ENCODE measurements at regions not wholly inside any gene's neighbourhood (a gene's known extent, or its start where the extent isn't known, plus 50 kb on each side); places are given as distances from the start of the nearest gene placed in this dataset.

DNA sequence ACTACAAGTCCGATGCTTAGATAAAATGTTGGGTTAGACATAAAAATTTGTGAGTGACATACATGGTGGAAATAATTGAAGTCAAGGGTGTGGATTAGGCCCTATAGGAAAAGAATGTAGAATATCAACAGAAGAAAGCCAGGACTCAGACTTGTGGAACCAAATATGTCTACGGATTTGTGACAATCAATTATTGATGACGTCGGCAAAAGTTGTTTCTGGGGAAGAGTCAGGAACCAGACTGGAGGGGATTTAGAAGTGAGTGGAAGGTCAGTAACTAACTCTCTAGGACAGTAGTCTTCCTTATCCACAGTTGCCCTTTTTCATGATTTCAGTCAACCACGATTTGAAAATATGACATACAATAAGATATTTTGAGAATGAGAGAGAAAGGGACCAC lies 130.9 kb upstream of the TANK start:
- POLR2A ChIA-PET = no interaction called here
- Histone ChIP-seq H3K9ac (no peak overlapping the region), H3F3A (replicated peaks; ENCODE audit: insufficient read depth) (peaks cover 15% of the 10 kb centered on the region), H3K4me2 (no peak overlapping the region), H3K27ac (ENCODE audit: low read depth in 2 of 2, low read length in 1 of 2) (no peak overlapping the region), H3K4me1 (ENCODE audit: control insufficient read depth in 1 of 2, insufficient read depth in 2 of 2, low read depth in 1 of 2, low read length in 1 of 2) (peaks cover 0 to 10% of the 10 kb centered on the region in 2 experiments; a peak in 2 of 4 replicates), H4K20me1 (ENCODE audit: insufficient read depth) (no peaks in the 10 kb centered on the region), H3K79me2 (ENCODE audit: insufficient read depth) (no peaks in the 10 kb centered on the region), H3K36me3 (replicated peaks in 1 of 2; ENCODE audit: control insufficient read depth in 1 of 2, insufficient read depth in 2 of 2, low read length in 1 of 2) (no peaks in the 10 kb centered on the region), H3K27me3 (ENCODE audit: insufficient read depth) (no peaks in the 10 kb centered on the region), H3K9me2 (no peaks in the 10 kb centered on the region), H2AFZ (ENCODE audit: low read depth) (no peak overlapping the region), H3K4me3 (ENCODE audit: low read depth in 2 of 2, low read length in 1 of 2) (no peak overlapping the region), H3K9me3 (no peaks in the 10 kb centered on the region)
- CTCF ChIA-PET = no interaction called here
- DNase-seq = no peak
- 73% methylated on average over 5 of the region's 5 CpGs for WGBS (ENCODE audit: low lambda C conversion rate)
- TF ChIP-seq, protein P1, sequence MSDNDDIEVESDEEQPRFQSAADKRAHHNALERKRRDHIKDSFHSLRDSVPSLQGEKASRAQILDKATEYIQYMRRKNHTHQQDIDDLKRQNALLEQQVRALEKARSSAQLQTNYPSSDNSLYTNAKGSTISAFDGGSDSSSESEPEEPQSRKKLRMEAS (IDR thresholded peaks at IDR 0.05; ENCODE audit: low read depth) = no peak
- TF ChIP-seq, protein P2, sequence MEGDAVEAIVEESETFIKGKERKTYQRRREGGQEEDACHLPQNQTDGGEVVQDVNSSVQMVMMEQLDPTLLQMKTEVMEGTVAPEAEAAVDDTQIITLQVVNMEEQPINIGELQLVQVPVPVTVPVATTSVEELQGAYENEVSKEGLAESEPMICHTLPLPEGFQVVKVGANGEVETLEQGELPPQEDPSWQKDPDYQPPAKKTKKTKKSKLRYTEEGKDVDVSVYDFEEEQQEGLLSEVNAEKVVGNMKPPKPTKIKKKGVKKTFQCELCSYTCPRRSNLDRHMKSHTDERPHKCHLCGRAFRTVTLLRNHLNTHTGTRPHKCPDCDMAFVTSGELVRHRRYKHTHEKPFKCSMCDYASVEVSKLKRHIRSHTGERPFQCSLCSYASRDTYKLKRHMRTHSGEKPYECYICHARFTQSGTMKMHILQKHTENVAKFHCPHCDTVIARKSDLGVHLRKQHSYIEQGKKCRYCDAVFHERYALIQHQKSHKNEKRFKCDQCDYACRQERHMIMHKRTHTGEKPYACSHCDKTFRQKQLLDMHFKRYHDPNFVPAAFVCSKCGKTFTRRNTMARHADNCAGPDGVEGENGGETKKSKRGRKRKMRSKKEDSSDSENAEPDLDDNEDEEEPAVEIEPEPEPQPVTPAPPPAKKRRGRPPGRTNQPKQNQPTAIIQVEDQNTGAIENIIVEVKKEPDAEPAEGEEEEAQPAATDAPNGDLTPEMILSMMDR (IDR thresholded peaks at IDR 0.05) = no peak

DNA sequence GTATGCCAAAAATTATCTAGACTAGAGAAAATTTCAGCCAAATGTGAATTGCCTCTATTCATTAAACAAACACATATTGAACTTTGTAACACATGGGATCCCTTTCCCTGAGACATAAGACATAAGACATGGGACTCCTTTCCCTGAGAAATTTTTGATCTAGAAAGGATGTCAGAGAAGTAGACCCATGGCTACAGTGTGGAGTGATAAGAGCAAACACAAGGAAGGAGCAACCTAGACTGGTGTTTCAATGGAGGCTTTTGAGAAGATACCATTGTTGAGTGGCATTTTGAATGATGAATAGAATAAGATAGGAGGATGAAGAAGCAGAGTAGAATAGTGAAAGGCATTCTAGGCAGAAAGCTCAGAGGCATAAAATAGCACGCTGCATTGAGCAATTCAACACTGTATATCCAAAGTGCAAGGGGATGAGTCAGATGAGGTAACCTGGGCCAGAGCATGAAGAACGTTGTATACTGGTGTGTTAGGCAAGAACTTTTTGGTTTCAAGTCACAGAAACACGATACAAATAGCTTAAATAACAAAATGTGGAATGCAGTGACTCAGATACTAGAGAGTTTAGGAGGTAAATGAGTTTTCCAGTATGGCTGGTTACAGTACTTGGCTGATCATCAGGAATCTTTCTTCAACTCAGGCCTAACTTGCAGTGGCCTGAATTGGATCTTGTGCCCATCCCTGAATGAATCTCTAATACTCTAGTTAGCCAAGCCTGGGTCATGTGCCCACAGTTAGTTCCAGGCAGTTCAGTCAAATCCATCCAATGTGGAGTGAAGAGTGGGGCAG lies 129.8 kb upstream of the TANK start:
- H3K79me2 ChIP-seq (ENCODE audit: insufficient read depth) = no peaks in the 10 kb centered on the region
- no peaks in the 10 kb centered on the region for H3K9me3 ChIP-seq
- H2AFZ ChIP-seq (ENCODE audit: low read depth) = peak overlapping the region; percentile 63
- ChIA-PET CTCF (interaction anchor here (1.2 kb wide), 1 partner anchor 33 kb away, joined by 3 read pairs; no protein-coding TSS in a partner anchor), POLR2A (no interaction called here)
- TF ChIP-seq, protein P3, sequence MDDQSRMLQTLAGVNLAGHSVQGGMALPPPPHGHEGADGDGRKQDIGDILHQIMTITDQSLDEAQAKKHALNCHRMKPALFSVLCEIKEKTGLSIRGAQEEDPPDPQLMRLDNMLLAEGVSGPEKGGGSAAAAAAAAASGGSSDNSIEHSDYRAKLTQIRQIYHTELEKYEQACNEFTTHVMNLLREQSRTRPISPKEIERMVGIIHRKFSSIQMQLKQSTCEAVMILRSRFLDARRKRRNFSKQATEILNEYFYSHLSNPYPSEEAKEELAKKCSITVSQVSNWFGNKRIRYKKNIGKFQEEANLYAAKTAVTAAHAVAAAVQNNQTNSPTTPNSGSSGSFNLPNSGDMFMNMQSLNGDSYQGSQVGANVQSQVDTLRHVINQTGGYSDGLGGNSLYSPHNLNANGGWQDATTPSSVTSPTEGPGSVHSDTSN (IDR thresholded peaks at IDR 0.05) = 0 out of 2 replicates have a peak, but pooled peaks have one; percentile 21
- peak; percentile 58; the same call in 1 of the 2 replicates for TF ChIP-seq POLR2AphosphoS5 (IDR thresholded peaks at IDR 0.05; ENCODE audit: low read depth, low read length)
- peak; percentile 57; the same call in 1 of the 2 replicates for TF ChIP-seq RXRA (IDR thresholded peaks at IDR 0.05; ENCODE audit: borderline replicate concordance, low read depth)
- TF ChIP-seq GABPA (IDR thresholded peaks at IDR 0.05; ENCODE audit: low read depth) = no peak
- TF ChIP-seq TEAD4 (IDR thresholded peaks at IDR 0.05; ENCODE audit: borderline replicate concordance, insufficient read depth) = peak; percentile 56; the same call in 1 of the 2 replicates
- TF ChIP-seq, protein P4, sequence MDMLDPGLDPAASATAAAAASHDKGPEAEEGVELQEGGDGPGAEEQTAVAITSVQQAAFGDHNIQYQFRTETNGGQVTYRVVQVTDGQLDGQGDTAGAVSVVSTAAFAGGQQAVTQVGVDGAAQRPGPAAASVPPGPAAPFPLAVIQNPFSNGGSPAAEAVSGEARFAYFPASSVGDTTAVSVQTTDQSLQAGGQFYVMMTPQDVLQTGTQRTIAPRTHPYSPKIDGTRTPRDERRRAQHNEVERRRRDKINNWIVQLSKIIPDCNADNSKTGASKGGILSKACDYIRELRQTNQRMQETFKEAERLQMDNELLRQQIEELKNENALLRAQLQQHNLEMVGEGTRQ (IDR thresholded peaks at IDR 0.05; ENCODE audit: borderline replicate concordance, low read depth, low read length) = no peak
- TF ChIP-seq, protein P5, sequence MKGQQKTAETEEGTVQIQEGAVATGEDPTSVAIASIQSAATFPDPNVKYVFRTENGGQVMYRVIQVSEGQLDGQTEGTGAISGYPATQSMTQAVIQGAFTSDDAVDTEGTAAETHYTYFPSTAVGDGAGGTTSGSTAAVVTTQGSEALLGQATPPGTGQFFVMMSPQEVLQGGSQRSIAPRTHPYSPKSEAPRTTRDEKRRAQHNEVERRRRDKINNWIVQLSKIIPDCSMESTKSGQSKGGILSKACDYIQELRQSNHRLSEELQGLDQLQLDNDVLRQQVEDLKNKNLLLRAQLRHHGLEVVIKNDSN (IDR thresholded peaks at IDR 0.05; ENCODE audit: borderline replicate concordance, low read depth) = peak; percentile 43; the same call in 1 of the 2 replicates
- TF ChIP-seq EP300 (IDR thresholded peaks at IDR 0.05; ENCODE audit: borderline replicate concordance in 1 of 2, low read depth in 1 of 2, low read length in 1 of 2) = peak in 1 of 2 experiments; percentile 48; a peak in 1 of 4 replicates
- TF ChIP-seq JUND (IDR thresholded peaks at IDR 0.05) = peak; percentile 81
- peak; percentile 52; the same call in 1 of the 2 replicates for TF ChIP-seq NFIC (IDR thresholded peaks at IDR 0.05; ENCODE audit: borderline replicate concordance)
- TF ChIP-seq FOSL2 (IDR thresholded peaks at IDR 0.05; ENCODE audit: borderline replicate concordance, low read depth) = peak; percentile 85
- TF ChIP-seq GATA2 (CRISPR knock-in tag; IDR thresholded peaks at IDR 0.05) = no peak
- TF ChIP-seq TCF12 (IDR thresholded peaks at IDR 0.05) = peak; percentile 53; the same call in 1 of the 2 replicates
- peak overlapping the region; percentile 37; the same call in 1 of the 2 replicates for H3K4me2 ChIP-seq
- peaks cover 15% of the 10 kb centered on the region for H3F3A ChIP-seq (replicated peaks; ENCODE audit: insufficient read depth)
- no peaks in the 10 kb centered on the region for H4K20me1 ChIP-seq (ENCODE audit: insufficient read depth)
- peak overlapping the region; percentile 23 to 66; a peak in 3 of 4 replicates for H3K27ac ChIP-seq (ENCODE audit: low read depth in 2 of 2, low read length in 1 of 2)
- no peaks in the 10 kb centered on the region for H3K36me3 ChIP-seq (replicated peaks in 1 of 2; ENCODE audit: control insufficient read depth in 1 of 2, insufficient read depth in 2 of 2, low read length in 1 of 2)
- H3K9ac ChIP-seq = no peak overlapping the region
- no peaks in the 10 kb centered on the region for H3K27me3 ChIP-seq (ENCODE audit: insufficient read depth)
- no peak overlapping the region for H3K4me3 ChIP-seq (ENCODE audit: low read depth in 2 of 2, low read length in 1 of 2)
- peaks cover 0 to 10% of the 10 kb centered on the region in 2 experiments; a peak in 2 of 4 replicates for H3K4me1 ChIP-seq (ENCODE audit: control insufficient read depth in 1 of 2, insufficient read depth in 2 of 2, low read depth in 1 of 2, low read length in 1 of 2)
- no peaks in the 10 kb centered on the region for H3K9me2 ChIP-seq
- WGBS (ENCODE audit: low lambda C conversion rate) = 0% methylated on average over 3 of the region's 3 CpGs
- no peak for DNase-seq

All from SK-N-SH (cell line).